WERI-Rb-1 (cell line): ENCODE measurements at regions not wholly inside any gene's neighbourhood (a gene's known extent, or its start where the extent isn't known, plus 50 kb on each side); places are given as distances from the start of the nearest gene placed in this dataset.
A peak's percentile ranks its signal among the peaks of the same experiment; 100 is the strongest.

ENCODE experiments used
- DNase-seq: peaks from one replicate; pipeline ENCODE4 v3.0.0-alpha.2; 2020
- H3K27ac ChIP-seq: fragments of 250-450 bp; sonication (Bioruptor Pico); 2 replicates; pipeline ENCODE4 v1.5.1; 2020; ENCODE audit warnings: mild to moderate bottlenecking, moderate library complexity
- H3K27me3 ChIP-seq: fragments of 250-450 bp; sonication (Bioruptor Pico); 2 replicates; pipeline ENCODE4 v1.5.1; 2021; ENCODE audit warnings: mild to moderate bottlenecking, low read depth, moderate library complexity; ENCODE audit not compliant: insufficient read depth, severe bottlenecking
- H3K36me3 ChIP-seq: fragments of 250-450 bp; sonication (Bioruptor Pico); 2 replicates; pipeline ENCODE4 v1.5.1; 2020; ENCODE audit warnings: mild to moderate bottlenecking, moderate library complexity
- H3K4me3 ChIP-seq: 2 replicates; pipeline ENCODE4 v1.5.1; 2011; ENCODE audit warnings: low read depth, mild to moderate bottlenecking, control low read depth, low read length
- H3K9me3 ChIP-seq: fragments of 250-450 bp; sonication (Bioruptor Pico); 2 replicates; pipeline ENCODE4 v1.5.1; 2021; ENCODE audit warnings: mild to moderate bottlenecking, moderate library complexity; ENCODE audit not compliant: severe bottlenecking
- CTCF ChIP-seq: IDR thresholded peaks from 2 replicates; pipeline ENCODE4 v1.5.1; 2011; ENCODE audit warnings: low read depth, mild to moderate bottlenecking, control low read depth, inconsistent platforms, low read length

GRCh38 chr13:71339005-71339404, 528.0 kb downstream of the DACH1 start:
- Histone ChIP-seq H3K27ac (no peak overlapping the region), H3K4me3 (no peak overlapping the region)

GRCh38 chr13:71338070-71338469, 528.9 kb downstream of the DACH1 start:
- H3K9me3 ChIP-seq, result no peaks in the 10 kb centered on the region
- H3K36me3 ChIP-seq, result no peaks in the 10 kb centered on the region
- no peak for DNase-seq
- no peaks in the 10 kb centered on the region for H3K27me3 ChIP-seq
- no peak overlapping the region for H3K27ac ChIP-seq
- H3K4me3 ChIP-seq, result no peak overlapping the region
- TF ChIP-seq CTCF, result no peak

More at GRCh38 chr13:71339005-71339404, 528.0 kb downstream of the DACH1 start:
- Histone ChIP-seq H3K9me3 (no peaks in the 10 kb centered on the region), H3K36me3 (no peaks in the 10 kb centered on the region), H3K27me3 (no peaks in the 10 kb centered on the region)
- TF ChIP-seq CTCF, result no peak
- no peak for DNase-seq

GRCh38 chr13:71327266-71327665, 539.7 kb downstream of the DACH1 start:
- no peaks in the 10 kb centered on the region for H3K36me3 ChIP-seq
- H3K27ac ChIP-seq, result no peak overlapping the region
- TF ChIP-seq CTCF, result no peak
- H3K9me3 ChIP-seq, result no peaks in the 10 kb centered on the region
- no peaks in the 10 kb centered on the region for H3K27me3 ChIP-seq
- no peak for DNase-seq
- H3K4me3 ChIP-seq, result no peak overlapping the region

- no peak for TF ChIP-seq CTCF
- no peaks in the 10 kb centered on the region for H3K27me3 ChIP-seq
- no peak for DNase-seq
- H3K4me3 ChIP-seq, result no peak overlapping the region
- no peaks in the 10 kb centered on the region for H3K36me3 ChIP-seq
- H3K9me3 ChIP-seq, result peaks cover 3% of the 10 kb centered on the region
- no peak overlapping the region for H3K27ac ChIP-seq
Measured at GRCh38 chr13:71325556-71325955, 541.4 kb downstream of the DACH1 start.

- TF ChIP-seq CTCF, result no peak
- H3K9me3 ChIP-seq, result peaks cover 8% of the 10 kb centered on the region
- no peak for DNase-seq
- H3K4me3 ChIP-seq, result no peak overlapping the region
- H3K36me3 ChIP-seq, result no peaks in the 10 kb centered on the region
- H3K27ac ChIP-seq, result no peak overlapping the region
- no peaks in the 10 kb centered on the region for H3K27me3 ChIP-seq
Measured at GRCh38 chr13:71323266-71323665, 543.7 kb downstream of the DACH1 start.

GRCh38 chr13:71320452-71320851, 546.6 kb downstream of the DACH1 start:
- Histone ChIP-seq H3K4me3 (no peak overlapping the region), H3K27me3 (no peaks in the 10 kb centered on the region), H3K36me3 (no peaks in the 10 kb centered on the region), H3K9me3 (peaks cover 8% of the 10 kb centered on the region), H3K27ac (no peak overlapping the region)
- peak; percentile 45; the same call in 1 of the 2 replicates for TF ChIP-seq CTCF
- peak; percentile 16 for DNase-seq
